NCI-H748 (cell line): ENCODE measurements at regions not wholly inside any gene's neighbourhood (a gene's known extent, or its start where the extent isn't known, plus 50 kb on each side); places are given as distances from the start of the nearest gene placed in this dataset.

Experiments used
- DNase-seq: peaks from one replicate; lab custom pipeline; 2025; ENCODE audit not compliant: unreplicated experiment; lab: John Stamatoyannopoulos, UW

DNA sequence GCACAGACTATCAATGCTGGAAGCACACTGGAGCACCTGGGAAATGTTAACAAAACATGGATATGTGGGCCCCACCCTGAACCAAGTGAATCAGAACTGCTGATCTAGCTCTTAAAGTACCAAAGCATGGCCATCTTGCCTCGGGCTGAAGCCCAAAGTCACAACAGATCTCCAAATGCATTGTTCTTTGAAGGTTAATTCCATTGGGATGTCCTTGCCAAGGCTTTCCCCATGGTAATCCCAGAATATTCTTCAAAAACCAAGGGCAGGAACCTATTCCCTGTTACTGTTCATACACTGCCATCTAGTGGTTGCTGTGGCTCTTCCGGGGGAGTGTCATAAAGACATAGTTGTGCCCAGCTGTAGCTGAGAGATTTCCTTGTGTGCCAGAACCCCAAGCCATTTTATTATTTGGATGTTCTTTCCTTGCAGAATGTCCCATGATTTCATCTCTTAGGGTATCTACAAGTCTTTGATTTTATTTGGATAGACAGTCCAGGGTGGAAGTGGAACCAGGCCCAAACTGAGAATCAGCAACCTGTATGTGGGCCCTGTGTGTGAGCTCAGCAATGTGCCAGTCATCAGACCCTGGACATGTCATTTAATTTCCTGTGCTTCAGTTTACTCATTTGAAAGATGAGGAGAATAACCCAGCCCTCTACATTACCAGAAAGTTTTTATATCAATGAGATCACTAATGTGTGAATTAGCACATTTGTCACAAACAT, 290.0 kb downstream of the ACTL7B start:
- peak; percentile 92 for DNase-seq

GRCh38 chr9:108562176-108562575, 293.6 kb downstream of the ACTL7B start:
- no peak for DNase-seq

GRCh38 chr9:108559432-108559831, 296.4 kb downstream of the ACTL7B start:
- no peak for DNase-seq

- no peak for DNase-seq
Observed at GRCh38 chr9:108554831-108555230, 301.0 kb downstream of the ACTL7B start.

- no peak for DNase-seq
Observed at GRCh38 chr9:108553111-108553635, 302.6 kb downstream of the ACTL7B start.

DNA sequence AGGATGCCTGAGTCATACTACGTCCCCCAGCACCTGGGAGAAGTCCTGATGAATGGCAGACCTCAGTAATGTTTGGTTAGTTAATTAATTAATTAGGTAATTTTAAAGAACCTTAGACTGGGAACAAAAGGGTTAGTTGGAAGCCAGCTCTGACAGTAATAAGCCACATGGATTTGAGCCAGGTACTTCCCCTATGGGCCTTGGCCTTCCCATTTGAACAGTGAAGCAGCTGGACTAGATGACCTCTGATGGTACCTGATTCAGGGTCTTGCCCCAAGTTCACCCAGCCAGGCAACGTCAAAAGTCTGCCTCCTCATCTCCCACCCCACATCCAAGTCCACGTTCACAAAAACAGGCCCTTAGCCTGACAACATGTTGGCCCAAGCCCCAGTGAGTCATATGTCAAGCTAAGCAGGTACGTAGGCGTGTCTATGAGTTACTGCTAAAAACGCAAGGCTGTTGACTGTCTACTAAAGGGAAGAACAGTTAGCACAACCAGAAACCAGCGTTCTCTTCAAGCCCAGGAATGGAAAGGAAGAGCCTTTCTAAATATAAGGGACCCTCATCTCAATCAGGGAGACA, 303.2 kb downstream of the ACTL7B start:
- peak; percentile 10 for DNase-seq

DNA sequence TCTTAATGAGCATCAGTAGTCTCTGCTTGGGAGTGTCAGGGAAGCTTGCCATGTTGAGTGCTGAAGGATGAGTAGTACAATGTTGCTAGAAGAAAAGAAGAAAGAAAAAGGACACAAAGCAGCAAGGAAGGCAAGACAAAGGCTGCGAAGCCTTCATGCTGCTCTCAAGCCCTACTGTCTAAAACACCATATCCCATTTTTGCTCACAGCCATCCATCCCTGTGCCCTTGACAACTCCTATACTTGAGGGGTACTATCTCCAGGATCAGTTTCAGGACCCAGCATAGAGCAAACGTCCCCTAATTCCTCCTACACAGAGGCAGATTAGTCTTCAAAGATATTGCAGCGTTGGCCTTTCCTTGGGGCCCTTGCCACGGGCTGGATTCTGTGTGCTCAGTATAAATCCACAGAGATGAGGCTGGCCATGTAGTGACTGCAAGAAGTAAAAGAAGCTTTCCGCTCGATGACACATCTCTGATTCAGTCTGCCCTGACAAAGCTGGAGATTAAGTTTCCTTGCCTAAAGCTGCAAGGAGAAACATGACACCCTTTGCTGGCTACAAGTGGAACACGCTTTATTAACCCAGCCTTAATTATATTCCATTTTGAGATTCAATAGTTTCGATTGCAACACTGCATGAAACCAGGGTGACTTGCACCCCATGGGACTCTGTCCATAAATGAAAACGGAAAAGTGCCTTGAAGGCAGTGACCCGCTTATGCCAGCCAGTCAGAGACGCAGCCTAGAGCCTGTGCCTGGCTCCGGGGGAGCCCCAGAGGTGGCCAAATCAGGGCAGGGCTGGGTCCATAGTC, 304.6 kb downstream of the ACTL7B start:
- DNase-seq = no peak

DNA sequence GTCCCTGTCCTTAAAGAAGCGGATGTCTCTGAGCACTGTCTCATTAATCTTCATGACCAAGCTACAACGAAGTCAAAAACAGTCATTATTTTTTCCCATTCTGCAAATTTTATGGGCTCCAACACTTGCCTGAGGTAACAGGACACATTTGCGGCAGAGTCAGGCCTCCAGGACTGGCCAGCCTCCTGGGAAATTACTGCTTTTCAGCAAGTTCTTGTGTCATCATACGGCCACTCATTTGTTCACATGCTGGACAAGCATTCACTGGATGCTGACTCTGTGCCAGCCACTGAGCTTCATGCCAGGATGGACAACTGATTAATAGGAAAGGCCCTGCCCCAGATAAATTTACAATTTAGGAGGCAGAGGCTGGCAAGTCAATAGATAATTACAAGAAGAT, 305.7 kb downstream of the ACTL7B start:
- no peak for DNase-seq

GRCh38 chr9:108549184-108549583, 306.6 kb downstream of the ACTL7B start:
- DNase-seq = no peak

- DNase-seq = no peak
Observed at GRCh38 chr9:108547411-108548135, 308.2 kb downstream of the ACTL7B start.

DNA sequence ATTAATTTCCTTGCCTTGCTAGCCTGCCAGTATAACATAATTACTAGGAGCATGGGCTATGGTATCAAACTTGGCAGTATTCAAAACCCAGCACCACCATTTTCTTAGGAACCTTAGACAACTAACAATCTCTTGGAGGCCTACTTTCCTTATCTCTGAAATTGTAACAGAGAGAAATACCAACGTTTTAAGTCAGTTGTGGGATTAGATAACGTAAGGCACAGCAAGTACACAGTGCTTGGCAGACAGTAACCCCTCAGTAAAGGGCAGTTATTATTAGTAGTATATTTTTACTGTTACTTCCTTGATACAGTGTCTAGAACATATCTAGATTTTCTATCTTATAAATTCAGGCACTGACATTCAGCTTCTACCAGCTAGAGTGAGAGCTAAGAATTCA, 309.6 kb downstream of the ACTL7B start:
- DNase-seq = no peak

- no peak for DNase-seq
Observed at GRCh38 chr9:108545436-108545835, 310.4 kb downstream of the ACTL7B start.

GRCh38 chr9:108544866-108545265, 310.9 kb downstream of the ACTL7B start:
- DNase-seq = no peak

- DNase-seq = peak; percentile 82
Observed at GRCh38 chr9:108543251-108543778, 312.5 kb downstream of the ACTL7B start.

- no peak for DNase-seq
Observed at GRCh38 chr9:108537756-108538155, 318.0 kb downstream of the ACTL7B start.

- no peak for DNase-seq
Observed at GRCh38 chr9:108536836-108537601, 318.8 kb downstream of the ACTL7B start.

GRCh38 chr9:108535526-108535925, 320.3 kb downstream of the ACTL7B start:
- peak; percentile 38 for DNase-seq

GRCh38 chr9:108534741-108535140, 321.0 kb downstream of the ACTL7B start:
- DNase-seq = no peak

DNA sequence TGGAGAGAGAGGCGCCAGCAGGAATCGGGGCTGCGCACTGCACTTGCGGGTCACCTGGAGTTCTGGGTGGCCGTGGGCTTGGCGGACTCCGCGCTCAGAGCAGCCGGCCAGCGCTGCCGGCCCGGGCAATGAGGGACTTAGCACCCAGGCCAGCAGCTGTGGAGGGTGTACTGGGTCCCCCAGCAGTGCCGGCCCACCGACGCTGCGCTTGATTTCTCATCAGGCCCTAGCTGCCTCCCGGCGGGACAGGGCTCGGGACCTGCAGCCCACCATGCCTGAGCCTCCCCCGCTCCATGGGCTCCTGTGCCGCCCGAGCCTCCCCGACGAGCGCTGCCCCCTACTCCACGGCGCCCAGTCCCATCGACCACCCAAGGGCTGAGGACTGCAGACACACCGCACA, 325.6 kb downstream of the ACTL7B start:
- DNase-seq = no peak

- DNase-seq = no peak
Observed at GRCh38 chr9:108528231-108528630, 327.6 kb downstream of the ACTL7B start.
